ENCODE measurements at regions not wholly inside any gene's neighbourhood (a gene's known extent, or its start where the extent isn't known, plus 50 kb on each side); places are given as distances from the start of the nearest gene placed in this dataset.

- in situ Hi-C loops (cut with MboI; ENCODE audit: low sequenced_read_pairs) = no loop called here
Measured at GRCh38 chr13:47136504-47136941, 239.7 kb upstream of the HTR2A start.

More at GRCh38 chr13:47136504-47136941, 239.7 kb upstream of the HTR2A start:
- DNase-seq = no peak
- Histone ChIP-seq H3K36me3 (ENCODE audit: control insufficient read depth, insufficient read depth, low read length) (no peaks in the 10 kb centered on the region), H3K9me1 (ENCODE audit: insufficient read depth, low read length) (no peaks in the 10 kb centered on the region), H2BK20ac (ENCODE audit: low read depth, low read length) (no peak overlapping the region), H3K9ac (ENCODE audit: low read depth, low read length) (no peak overlapping the region), H3K27ac (ENCODE audit: insufficient read depth, low read length) (no peak overlapping the region), H3K27me3 (ENCODE audit: control insufficient read depth, insufficient read depth, low read length) (no peaks in the 10 kb centered on the region), H3K4ac (ENCODE audit: low read depth, low read length) (no peak overlapping the region), H4K5ac (ENCODE audit: low read depth, low read length) (no peak overlapping the region), H2BK15ac (ENCODE audit: low read depth, low read length) (no peak overlapping the region), H3K4me1 (ENCODE audit: control insufficient read depth, insufficient read depth, low read length) (peaks cover 2% of the 10 kb centered on the region; the same call in 1 of the 2 replicates), H2BK5ac (ENCODE audit: low read depth, low read length, poor library complexity, severe bottlenecking) (no peak overlapping the region), H3K4me2 (ENCODE audit: low read depth, low read length) (no peak overlapping the region), H4K8ac (ENCODE audit: low read depth in 2 of 2, low read length in 2 of 2) (no peak overlapping the region), H3K56ac (ENCODE audit: extremely low read depth, insufficient read depth, low read length) (no peak overlapping the region), H3K4me3 (ENCODE audit: insufficient read depth, low read depth, low read length) (no peak overlapping the region), H2AFZ (replicated peaks; ENCODE audit: low read length, poor library complexity) (no peak overlapping the region), H4K20me1 (ENCODE audit: insufficient read depth, low read length) (no peaks in the 10 kb centered on the region), H2BK120ac (ENCODE audit: low read depth, low read length) (no peak overlapping the region), H3K79me1 (ENCODE audit: low read depth in 1 of 2, low read length in 2 of 2) (no peaks in the 10 kb centered on the region), H2AK9ac (replicated peaks; ENCODE audit: low read depth, low read length, poor library complexity) (no peak overlapping the region), H3K23ac (ENCODE audit: low read depth, low read length) (no peak overlapping the region), H3K9me3 (ENCODE audit: control insufficient read depth, insufficient read depth, low read length) (no peaks in the 10 kb centered on the region), H4K91ac (ENCODE audit: insufficient read depth, low read depth, low read length) (no peak overlapping the region), H2AK5ac (ENCODE audit: low read depth, low read length) (no peak overlapping the region), H3K14ac (replicated peaks; ENCODE audit: low read depth, low read length) (no peak overlapping the region), H3K18ac (ENCODE audit: low read depth, low read length) (no peak overlapping the region)
- CTCF ChIA-PET = interaction anchor here (0.6 kb wide), 1 partner anchor 1102 kb away, joined by 3 read pairs; no protein-coding TSS in a partner anchor
- POLR2A ChIA-PET (ENCODE audit: unreplicated experiment) = no interaction called here
- TF ChIP-seq MXI1 (IDR thresholded peaks at IDR 0.05; ENCODE audit: borderline replicate concordance, low read depth, low read length) = no peak
- TF ChIP-seq MAFK (IDR thresholded peaks at IDR 0.05; ENCODE audit: low read depth, low read length) = no peak
- TF ChIP-seq SMC3 (IDR thresholded peaks at IDR 0.05; ENCODE audit: low read depth, low read length) = no peak
- no peak for TF ChIP-seq RAD21 (IDR thresholded peaks at IDR 0.05; ENCODE audit: low read length)
- no peak for TF ChIP-seq POLR2A (IDR thresholded peaks at IDR 0.05; ENCODE audit: low read depth, low read length)
- no peak for TF ChIP-seq MAZ (IDR thresholded peaks at IDR 0.05; ENCODE audit: borderline replicate concordance, low read depth, low read length)
- TF ChIP-seq CTCF (conservative IDR thresholded peaks at IDR 0.05; ENCODE audit: low read depth, low read length) = no peak
- no peak for TF ChIP-seq CHD1 (IDR thresholded peaks at IDR 0.05; ENCODE audit: low read depth, low read length)
- no peak for TF ChIP-seq RCOR1 (IDR thresholded peaks at IDR 0.05; ENCODE audit: insufficient replicate concordance, low read length)
- TF ChIP-seq RFX5 (IDR thresholded peaks at IDR 0.05; ENCODE audit: low read depth, low read length) = no peak
- no peak for TF ChIP-seq USF2 (IDR thresholded peaks at IDR 0.05; ENCODE audit: low read depth, low read length)
- TF ChIP-seq FOS (IDR thresholded peaks at IDR 0.05; ENCODE audit: low read depth, low read length) = no peak
- no peak for TF ChIP-seq ELK1 (IDR thresholded peaks at IDR 0.05; ENCODE audit: borderline replicate concordance, low read depth, low read length)
- no peak for TF ChIP-seq BHLHE40 (IDR thresholded peaks at IDR 0.05; ENCODE audit: low read depth, low read length)
- intact Hi-C loops (cut with micrococcal nuclease) = no loop called here
- no peak for ATAC-seq (ENCODE audit: low read depth)
- BruUV-seq (replicated peaks) = no TSS peak
- dilution Hi-C loops (cut with HindIII; ENCODE audit: low sequenced_read_pairs, unreplicated experiment) = no loop called here
- WGBS, 2 experiments (ENCODE audit: extremely low coverage in 2 of 2, insufficient read length in 1 of 2) = no CpG with 5 or more reads among the region's 1 CpG
